SK-N-SH (cell line): ENCODE measurements at regions not wholly inside any gene's neighbourhood (a gene's known extent, or its start where the extent isn't known, plus 50 kb on each side); places are given as distances from the start of the nearest gene placed in this dataset.

ENCODE experiments used
- CTCF ChIA-PET: fragments of 300-600, 350-600 bp; formaldehyde crosslinking; extraction: SDS; loops from one replicate; lab custom pipeline; 2021; lab: Yijun Ruan, JAX
- POLR2A ChIA-PET: fragments of 350-600 bp; sonication (Branson Sonifier 250); formaldehyde crosslinking; extraction: SDS; loops from one replicate; lab custom pipeline; 2020; ENCODE audit warnings: antibody characterized with exemption, inconsistent platforms; lab: Yijun Ruan, JAX
- DNase-seq: peaks from one replicate; pipeline ENCODE4 v3.0.0; 2012
- H2AFZ ChIP-seq: fragments of 200-600 bp; sonication (generic); 2 replicates; pipeline ENCODE4 v1.8.1; 2016; ENCODE audit warnings: antibody characterized with exemption, mild to moderate bottlenecking, low read depth
- H3F3A ChIP-seq: fragments of 200-600 bp; sonication (generic); replicated peaks from 2 replicates; pipeline ENCODE3; 2016; ENCODE audit warnings: antibody characterized with exemption, mild to moderate bottlenecking; ENCODE audit not compliant: insufficient read depth
- H3K27ac ChIP-seq, 2 experiments: fragments of 200-500 bp in 1 of 2; fragments of 200-600 bp in 1 of 2; sonication (Bioruptor generic) in 1 of 2; sonication (generic), shearing (Covaris generic) in 1 of 2; 2 replicates each; pipeline versions ENCODE4 v1.5.1 to v1.6.1; 2014 to 2016; ENCODE audit warnings: low read depth in 2 of 2, inconsistent platforms in 1 of 2, low read length in 1 of 2, mild to moderate bottlenecking in 1 of 2, mixed read lengths in 1 of 2
- H3K27me3 ChIP-seq: fragments of 200-600 bp; sonication (generic), shearing (Covaris generic); 2 replicates; pipeline ENCODE4 v1.6.1; 2016; ENCODE audit warnings: mixed run types; ENCODE audit not compliant: insufficient read depth
- H3K36me3 ChIP-seq, 2 experiments: fragments of 200-500 bp in 1 of 2; fragments of 200-600 bp in 1 of 2; sonication (Bioruptor generic) in 1 of 2; sonication (generic) in 1 of 2; replicated peaks in 1 of 2; 2 replicates each; pipeline versions ENCODE3 to v1.5.1; 2014 to 2016; ENCODE audit warnings: low read length in 1 of 2, mild to moderate bottlenecking in 1 of 2; ENCODE audit not compliant: insufficient read depth in 2 of 2, control insufficient read depth in 1 of 2
- H3K4me1 ChIP-seq, 2 experiments: fragments of 200-500 bp in 1 of 2; fragments of 200-600 bp in 1 of 2; sonication (Bioruptor generic) in 1 of 2; sonication (generic), shearing (Covaris generic) in 1 of 2; 2 replicates each; pipeline versions ENCODE4 v1.5.1 to v1.6.1; 2014 to 2016; ENCODE audit warnings: low read depth in 1 of 2, low read length in 1 of 2, mixed run types in 1 of 2; ENCODE audit not compliant: insufficient read depth in 2 of 2, control insufficient read depth in 1 of 2
- H3K4me2 ChIP-seq: fragments of 200-600 bp; sonication (generic), shearing (Covaris generic); 2 replicates; pipeline ENCODE4 v1.6.1; 2017; ENCODE audit warnings: mixed run types
- H3K4me3 ChIP-seq, 2 experiments: fragments of 200-500 bp in 1 of 2; fragments of 200-600 bp in 1 of 2; sonication (Bioruptor generic) in 1 of 2; sonication (generic), shearing (Covaris generic) in 1 of 2; 2 replicates each; pipeline versions ENCODE4 v1.5.1 to v1.8.1; 2014 to 2016; ENCODE audit warnings: low read depth in 2 of 2, inconsistent platforms in 1 of 2, low read length in 1 of 2, mild to moderate bottlenecking in 1 of 2, mixed read lengths in 1 of 2, moderate library complexity in 1 of 2
- H3K79me2 ChIP-seq: fragments of 200-600 bp; sonication (generic); 2 replicates; pipeline ENCODE4 v1.8.1; 2017; ENCODE audit warnings: mild to moderate bottlenecking; ENCODE audit not compliant: insufficient read depth
- H3K9ac ChIP-seq: fragments of 200-600 bp; sonication (generic); 2 replicates; pipeline ENCODE4 v1.6.1; 2017; ENCODE audit warnings: mixed run types
- H3K9me2 ChIP-seq: fragments of 200-600 bp; sonication (generic); 2 replicates; pipeline ENCODE4 v1.6.1; 2017; ENCODE audit warnings: mixed run types
- H3K9me3 ChIP-seq: fragments of 200-600 bp; sonication (generic); 2 replicates; pipeline ENCODE4 v1.6.1; 2017; ENCODE audit warnings: mixed run types, mild to moderate bottlenecking, moderate library complexity
- H4K20me1 ChIP-seq: fragments of 200-600 bp; sonication (generic); 2 replicates; pipeline ENCODE4 v1.6.1; 2017; ENCODE audit warnings: mild to moderate bottlenecking, mixed run types; ENCODE audit not compliant: insufficient read depth
- CHD2 ChIP-seq: fragments of 150-350 bp; IDR thresholded peaks from 2 replicates; pipeline ENCODE4 v1.6.1; 2018; ENCODE audit warnings: low read length; ENCODE audit not compliant: partially characterized antibody
- CTCF ChIP-seq: fragments of 200-600 bp; sonication (generic); IDR thresholded peaks from 2 replicates; pipeline ENCODE4 v1.6.1; 2017; ENCODE audit warnings: antibody characterized with exemption, mild to moderate bottlenecking, moderate library complexity
- EP300 ChIP-seq, 2 experiments: IDR thresholded peaks; 2 replicates each; pipeline versions ENCODE4 v1.4.0 to v1.6.1; 2012; ENCODE audit warnings: borderline replicate concordance in 1 of 2, low read depth in 1 of 2, low read length in 1 of 2
- EZH2phosphoT487 ChIP-seq: fragments of 200-600 bp; sonication (generic); IDR thresholded peaks from 2 replicates; pipeline ENCODE4 v1.6.1; 2017; ENCODE audit warnings: low read depth, mixed run types, mild to moderate bottlenecking, antibody characterized with exemption, moderate library complexity, borderline replicate concordance
- FOXJ3 ChIP-seq: sonication (generic); formaldehyde crosslinking; IDR thresholded peaks from 2 replicates; pipeline ENCODE4 v1.5.1; 2020; ENCODE audit warnings: mild to moderate bottlenecking, missing genetic modification reagents
- FOXM1 ChIP-seq: IDR thresholded peaks from 2 replicates; pipeline ENCODE4 v1.4.0; 2012; ENCODE audit warnings: low read depth, mild to moderate bottlenecking
- GABPA ChIP-seq: IDR thresholded peaks from 2 replicates; pipeline ENCODE4 v1.4.0; 2012; ENCODE audit warnings: low read depth, mild to moderate bottlenecking
- GATA2 ChIP-seq: sonication (generic); formaldehyde crosslinking; IDR thresholded peaks from 2 replicates; pipeline ENCODE4 v1.5.0; 2020; ENCODE audit warnings: mild to moderate bottlenecking, missing genetic modification reagents
- IRF3 ChIP-seq: fragments of 150-350 bp; IDR thresholded peaks from 2 replicates; pipeline ENCODE4 v1.6.1; 2016; ENCODE audit warnings: mild to moderate bottlenecking, low read depth, low read length
- MEF2A ChIP-seq: IDR thresholded peaks from 2 replicates; pipeline ENCODE4 v1.4.0; 2012; ENCODE audit warnings: low read depth, borderline replicate concordance
- MXI1 ChIP-seq: IDR thresholded peaks from 2 replicates; pipeline ENCODE4 v1.6.1; 2012; ENCODE audit warnings: mild to moderate bottlenecking, low read depth, low read length, improper control_type of control experiment
- NFIC ChIP-seq: IDR thresholded peaks from 2 replicates; pipeline ENCODE4 v1.4.0; 2012; ENCODE audit warnings: borderline replicate concordance
- PBX3 ChIP-seq: IDR thresholded peaks from 2 replicates; pipeline ENCODE4; 2012
- RAD21 ChIP-seq: IDR thresholded peaks from 2 replicates; pipeline ENCODE4 v1.6.1; 2012; ENCODE audit warnings: mild to moderate bottlenecking, low read length
- RCOR1 ChIP-seq: fragments of 150-350 bp; IDR thresholded peaks from 2 replicates; pipeline ENCODE4 v1.6.1; 2017; ENCODE audit warnings: antibody characterized with exemption, low read length
- RFX5 ChIP-seq: IDR thresholded peaks from 2 replicates; pipeline ENCODE4 v1.6.1; 2012; ENCODE audit warnings: mild to moderate bottlenecking, improper control_type of control experiment, low read length
- RXRA ChIP-seq: IDR thresholded peaks from 2 replicates; pipeline ENCODE4 v1.4.0; 2012; ENCODE audit warnings: low read depth, mild to moderate bottlenecking, borderline replicate concordance
- SMC3 ChIP-seq: IDR thresholded peaks from 2 replicates; pipeline ENCODE4 v1.6.1; 2012; ENCODE audit warnings: low read depth, low read length, improper control_type of control experiment
- USF1 ChIP-seq: IDR thresholded peaks from 2 replicates; pipeline ENCODE4 v1.4.0; 2012; ENCODE audit warnings: low read depth, borderline replicate concordance
- USF2 ChIP-seq: fragments of 150-350 bp; IDR thresholded peaks from 2 replicates; pipeline ENCODE4 v1.6.1; 2017; ENCODE audit warnings: antibody characterized with exemption, low read length, low read depth, borderline replicate concordance
- ZBTB33 ChIP-seq: IDR thresholded peaks from 2 replicates; pipeline ENCODE4 v1.4.0; 2012; ENCODE audit warnings: low read depth, borderline replicate concordance
- WGBS: methylation state at CpG from one replicate; pipeline ENCODE4 v1.1.6; 2017; ENCODE audit warnings: low lambda C conversion rate; 5-methylcytosine and 5-hydroxymethylcytosine counted together

GRCh38 chr2:171627412-171627811, 59.9 kb upstream of the DYNC1I2 start (continued):
- TF ChIP-seq FOXM1 (no peak), RCOR1 (no peak), RFX5 (no peak), CHD2 (no peak), GATA2 (CRISPR knock-in tag) (no peak), RXRA (no peak), ZBTB33 (no peak), EP300 (IDR thresholded peaks at IDR 0.05; ENCODE audit: borderline replicate concordance in 1 of 2, low read depth in 1 of 2, low read length in 1 of 2) (no peak)

GRCh38 chr2:171629113-171629512, 58.2 kb upstream of the DYNC1I2 start:
- Histone ChIP-seq H3K4me2 (no peak overlapping the region), H3K9me2 (no peaks in the 10 kb centered on the region), H3K9ac (no peak overlapping the region), H3K27ac (no peak overlapping the region), H3K36me3 (no peaks in the 10 kb centered on the region), H3K9me3 (peaks cover 8% of the 10 kb centered on the region; the same call in 1 of the 2 replicates), H3K4me1 (no peaks in the 10 kb centered on the region), H3F3A (no peaks in the 10 kb centered on the region), H3K79me2 (no peaks in the 10 kb centered on the region), H3K27me3 (no peaks in the 10 kb centered on the region), H4K20me1 (no peaks in the 10 kb centered on the region), H3K4me3 (no peak overlapping the region), H2AFZ (no peak overlapping the region)
- WGBS: 30% methylated on average over 1 of the region's 1 CpG
- ChIA-PET POLR2A (no interaction called here), CTCF (no interaction called here)
- no peak for TF ChIP-seq ZBTB33
- no peak for TF ChIP-seq CHD2
- no peak for TF ChIP-seq RXRA
- no peak for TF ChIP-seq MEF2A
- no peak for TF ChIP-seq CTCF
- no peak for TF ChIP-seq EZH2phosphoT487
- no peak for TF ChIP-seq GATA2 (CRISPR knock-in tag)
- no peak for TF ChIP-seq RAD21
- no peak for TF ChIP-seq NFIC
- TF ChIP-seq FOXJ3: no peak
- no peak for TF ChIP-seq IRF3
- no peak for TF ChIP-seq MXI1
- no peak for TF ChIP-seq USF2
- no peak for TF ChIP-seq GABPA
- no peak for TF ChIP-seq SMC3
- TF ChIP-seq PBX3: no peak
- no peak for TF ChIP-seq USF1
- no peak for DNase-seq
